H9 (cell line): ENCODE measurements at regions not wholly inside any gene's neighbourhood (a gene's known extent, or its start where the extent isn't known, plus 50 kb on each side); places are given as distances from the start of the nearest gene placed in this dataset.

Source experiments
- DNase-seq: peaks from one replicate; pipeline ENCODE4 v3.0.0-alpha.2; 2017
- H2AFZ ChIP-seq: one replicate; pipeline ENCODE4 v1.6.1; 2013; ENCODE audit warnings: mild to moderate bottlenecking, low read length, control low read depth, moderate library complexity
- H2AK5ac ChIP-seq: 2 replicates; pipeline ENCODE4 v1.6.1; 2013; ENCODE audit warnings: low read length, control low read depth, mixed read lengths; ENCODE audit not compliant: insufficient read length
- H2BK120ac ChIP-seq: one replicate; pipeline ENCODE4 v1.6.1; 2013; ENCODE audit warnings: low read depth, mild to moderate bottlenecking, low read length, control low read depth, inconsistent platforms; ENCODE audit not compliant: poor library complexity, severe bottlenecking
- H2BK12ac ChIP-seq: 2 replicates; pipeline ENCODE4 v1.6.1; 2013; ENCODE audit warnings: low read length, control low read depth, mixed read lengths, low read depth; ENCODE audit not compliant: insufficient read length
- H2BK15ac ChIP-seq: 2 replicates; pipeline ENCODE4 v1.6.1; 2013; ENCODE audit warnings: low read depth, low read length, control low read depth
- H2BK20ac ChIP-seq: one replicate; pipeline ENCODE4 v1.6.1; 2013; ENCODE audit warnings: low read depth, mild to moderate bottlenecking, low read length, control low read depth, inconsistent platforms; ENCODE audit not compliant: poor library complexity, severe bottlenecking
- H2BK5ac ChIP-seq: 2 replicates; pipeline ENCODE4 v1.6.1; 2013; ENCODE audit warnings: low read length, control low read depth, mixed read lengths; ENCODE audit not compliant: insufficient read length
- H3K14ac ChIP-seq: 2 replicates; pipeline ENCODE4 v1.6.1; 2013; ENCODE audit warnings: low read length, control low read depth; ENCODE audit not compliant: insufficient read depth
- H3K18ac ChIP-seq: 2 replicates; pipeline ENCODE4 v1.6.1; 2013; ENCODE audit warnings: low read depth, mild to moderate bottlenecking, mixed read lengths, low read length, control low read depth; ENCODE audit not compliant: insufficient read length
- H3K23ac ChIP-seq: 2 replicates; pipeline ENCODE4 v1.6.1; 2013; ENCODE audit warnings: low read length, control low read depth, mixed read lengths, low read depth; ENCODE audit not compliant: insufficient read length
- H3K23me2 ChIP-seq: 2 replicates; pipeline ENCODE4 v1.6.1; 2013; ENCODE audit warnings: low read depth, mild to moderate bottlenecking, mixed read lengths, low read length, control low read depth; ENCODE audit not compliant: insufficient read length, poor library complexity, severe bottlenecking
- H3K27ac ChIP-seq: 2 replicates; pipeline ENCODE4 v1.5.1; 2013; ENCODE audit warnings: low read length, control low read depth, mixed read lengths, low read depth; ENCODE audit not compliant: insufficient read length
- H3K27me3 ChIP-seq: 2 replicates; pipeline ENCODE4 v1.6.1; 2013; ENCODE audit warnings: low read length, control low read depth, inconsistent platforms; ENCODE audit not compliant: insufficient read depth
- H3K4ac ChIP-seq: 2 replicates; pipeline ENCODE4 v1.6.1; 2013; ENCODE audit warnings: low read depth, mild to moderate bottlenecking, control low read depth, inconsistent platforms, low read length, moderate library complexity
- H3K4me1 ChIP-seq: 2 replicates; pipeline ENCODE4 v1.6.1; 2013; ENCODE audit warnings: low read length, control low read depth, inconsistent platforms; ENCODE audit not compliant: insufficient read depth
- H3K4me2 ChIP-seq: 2 replicates; pipeline ENCODE4 v1.6.1; 2013; ENCODE audit warnings: low read length, control low read depth, mixed read lengths; ENCODE audit not compliant: insufficient read length, insufficient read depth
- H3K56ac ChIP-seq: 2 replicates; pipeline ENCODE4 v1.6.1; 2013; ENCODE audit warnings: low read depth, mild to moderate bottlenecking, mixed read lengths, low read length, control low read depth; ENCODE audit not compliant: insufficient read length
- H3K79me1 ChIP-seq: 2 replicates; pipeline ENCODE4 v1.6.1; 2013; ENCODE audit warnings: low read depth, mild to moderate bottlenecking, moderate library complexity, low read length, control low read depth, inconsistent platforms; ENCODE audit not compliant: insufficient read depth, poor library complexity, severe bottlenecking
- H3K79me2 ChIP-seq: 2 replicates; pipeline ENCODE4 v1.6.1; 2013; ENCODE audit warnings: low read length, control low read depth, inconsistent platforms; ENCODE audit not compliant: insufficient read depth
- H3K9ac ChIP-seq: 2 replicates; pipeline ENCODE4 v1.6.1; 2013; ENCODE audit warnings: low read length, control low read depth, mixed read lengths; ENCODE audit not compliant: insufficient read length; ENCODE audit errors: extremely low read depth
- H3K9me3 ChIP-seq: one replicate; pipeline ENCODE4 v1.6.1; 2013; ENCODE audit warnings: low read depth, low read length, inconsistent platforms; ENCODE audit not compliant: control insufficient read depth
- H3T11ph ChIP-seq: one replicate; pipeline ENCODE4 v1.6.1; 2013; ENCODE audit warnings: mild to moderate bottlenecking, low read length, control low read depth, inconsistent platforms
- H4K20me1 ChIP-seq: one replicate; pipeline ENCODE4 v1.6.1; 2013; ENCODE audit not compliant: control insufficient read depth, insufficient read length, insufficient read depth
- H4K5ac ChIP-seq: 2 replicates; pipeline ENCODE4 v1.6.1; 2013; ENCODE audit warnings: low read depth, mild to moderate bottlenecking, mixed read lengths, low read length, control low read depth; ENCODE audit not compliant: insufficient read length
- H4K8ac ChIP-seq: replicated peaks from 2 replicates; pipeline ENCODE4 v1.6.1; 2013; ENCODE audit warnings: low read length, control low read depth, mixed read lengths, low read depth; ENCODE audit not compliant: insufficient read length
- H4K91ac ChIP-seq: 2 replicates; pipeline ENCODE4 v1.6.1; 2013; ENCODE audit warnings: low read depth, mild to moderate bottlenecking, moderate library complexity, mixed read lengths, low read length, control low read depth; ENCODE audit not compliant: insufficient read length
- H3K27ac Mint-ChIP-seq, 3 experiments: 2 replicates in 2 of 3; 3 replicates in 1 of 3; pipeline ENCODE4 v1.8.0; 2020 to 2021; ENCODE audit warnings: mixed read lengths in 3 of 3, mild to moderate bottlenecking in 1 of 3, moderate library complexity in 1 of 3
- H3K27me3 Mint-ChIP-seq: 2 replicates; pipeline ENCODE4 v1.8.0; 2021; ENCODE audit warnings: low read depth, mild to moderate bottlenecking, moderate library complexity, mixed read lengths
- H3K36me3 Mint-ChIP-seq, 3 experiments: 2 replicates in 2 of 3; 3 replicates in 1 of 3; pipeline ENCODE4 v1.8.0; 2020 to 2021; ENCODE audit warnings: low read depth in 3 of 3, mixed read lengths in 3 of 3; ENCODE audit not compliant: insufficient read depth in 1 of 3
- H3K4me1 Mint-ChIP-seq, 2 experiments: 2 replicates each; pipeline ENCODE4 v1.8.0; 2020; ENCODE audit warnings: mixed read lengths in 2 of 2
- H3K4me3 Mint-ChIP-seq, 2 experiments: 2 replicates in 1 of 2; 3 replicates in 1 of 2; pipeline ENCODE4 v1.8.0; 2020 to 2021; ENCODE audit warnings: mild to moderate bottlenecking in 2 of 2, mixed read lengths in 2 of 2, moderate library complexity in 1 of 2
- H3K9me3 Mint-ChIP-seq, 2 experiments: 2 replicates in 1 of 2; 3 replicates in 1 of 2; pipeline ENCODE4 v1.8.0; 2020; ENCODE audit warnings: mild to moderate bottlenecking in 2 of 2, mixed read lengths in 2 of 2, moderate library complexity in 1 of 2
- CTCF ChIP-seq: fragments of 200-600 bp; sonication (generic); conservative IDR thresholded peaks from 3 replicates; pipeline ENCODE4 v1.8.0; 2021; ENCODE audit warnings: antibody characterized with exemption, mild to moderate bottlenecking
- whole genome bisulfite sequencing: extraction: QIAGEN DNeasy Blood & Tissue Kit; methylation state at CpG from one replicate; pipeline ENCODE4 v1.1.7; 2013; ENCODE audit warnings: missing lambda C conversion rate, low lambda C conversion rate, mixed read lengths; ENCODE audit not compliant: insufficient read length; ENCODE audit errors: extremely low coverage; 5-methylcytosine and 5-hydroxymethylcytosine counted together

DNA sequence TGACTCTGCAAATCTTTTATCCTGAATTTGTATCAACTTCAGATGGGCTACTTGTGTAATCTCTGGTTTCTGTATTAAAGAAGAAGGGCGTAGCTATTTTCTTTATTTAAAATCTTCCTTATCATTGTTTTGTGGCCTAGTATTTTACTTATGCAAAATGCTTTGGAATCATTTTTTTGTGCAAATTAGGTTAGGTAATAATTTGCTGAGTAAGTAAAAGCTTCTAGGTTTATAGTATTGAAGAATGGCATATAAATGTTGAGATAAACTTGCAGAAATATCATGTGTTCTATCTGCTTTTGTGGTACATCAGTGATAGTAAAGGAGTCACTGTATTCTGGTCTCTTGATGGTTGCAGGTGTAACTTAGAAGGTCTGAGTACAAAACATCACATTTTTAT is 197.2 kb upstream of the IL15 start:
- H3K4ac ChIP-seq, result no peak overlapping the region
- H4K8ac ChIP-seq, result no peak overlapping the region
- H2BK20ac ChIP-seq, result no peak overlapping the region
- DNase-seq, result no peak
- H2BK12ac ChIP-seq, result no peak overlapping the region
- no peak for TF ChIP-seq CTCF
- no peak overlapping the region for H3K14ac ChIP-seq
- H3K23me2 ChIP-seq, result no peaks in the 10 kb centered on the region
- H2AK5ac ChIP-seq, result no peak overlapping the region
- WGBS, result no CpG with 5 or more reads among the region's 1 CpG
- H3K27ac ChIP-seq, result no peak overlapping the region
- no peak overlapping the region for H3K23ac ChIP-seq
- H2BK15ac ChIP-seq, result no peak overlapping the region
- H3K79me2 ChIP-seq, result no peaks in the 10 kb centered on the region
- H3K79me1 ChIP-seq, result no peaks in the 10 kb centered on the region
- no peak overlapping the region for H3K9ac ChIP-seq
- H2AFZ ChIP-seq, result no peak overlapping the region
- Mint-ChIP-seq H3K4me1 (no peaks in the 10 kb centered on the region), H3K4me3 (no peak overlapping the region), H3K9me3 (no peaks in the 10 kb centered on the region), H3K36me3 (no peaks in the 10 kb centered on the region), H3K27ac (no peak overlapping the region), H3K27me3 (no peaks in the 10 kb centered on the region)
- H3T11ph ChIP-seq, result no peak overlapping the region
- no peak overlapping the region for H4K91ac ChIP-seq
- H4K20me1 ChIP-seq, result no peaks in the 10 kb centered on the region
- no peaks in the 10 kb centered on the region for H3K9me3 ChIP-seq
- H3K18ac ChIP-seq, result no peak overlapping the region
- no peak overlapping the region for H3K56ac ChIP-seq
- no peak overlapping the region for H3K4me2 ChIP-seq
- H2BK5ac ChIP-seq, result no peak overlapping the region
- H2BK120ac ChIP-seq, result no peak overlapping the region
- H3K4me1 ChIP-seq, result no peaks in the 10 kb centered on the region
- no peaks in the 10 kb centered on the region for H3K27me3 ChIP-seq
- H4K5ac ChIP-seq, result no peak overlapping the region
